OCI-LY7 (cell line): ENCODE measurements at regions not wholly inside any gene's neighbourhood (a gene's known extent, or its start where the extent isn't known, plus 50 kb on each side); places are given as distances from the start of the nearest gene placed in this dataset.

ENCODE experiments used
- BruUV-seq: library from RNA; stranded (reverse); fragments of 400-500 nt; replicated peaks from 2 replicates; lab custom pipeline; 2021; lab: Mats Ljungman, UMichigan
- CTCF ChIA-PET: fragments of 300-600 bp; sonication (Branson Sonifier 250); formaldehyde crosslinking; loops from one replicate; lab custom pipeline; 2022; ENCODE audit warnings: antibody characterized with exemption; ENCODE audit not compliant: unreplicated experiment; lab: Charles Lee
- POLR2A ChIA-PET: fragments of 300-600 bp; sonication (Branson Sonifier 250); formaldehyde crosslinking; loops from one replicate; lab custom pipeline; 2022; ENCODE audit warnings: antibody characterized with exemption; lab: Charles Lee
- DNase-seq: peaks from one replicate; pipeline ENCODE4 v3.0.0-alpha.2; 2015; ENCODE audit warnings: low spot score
- H2AFZ ChIP-seq: fragments of 200-600 bp; sonication (generic), shearing (Covaris generic); 2 replicates; pipeline ENCODE4 v1.6.1; 2014; ENCODE audit warnings: mild to moderate bottlenecking, antibody characterized with exemption, low read length, moderate library complexity
- H3K27ac ChIP-seq: fragments of 200-600 bp; sonication (generic); 2 replicates; pipeline ENCODE4 v1.5.1; 2014; ENCODE audit warnings: mixed run types, low read depth, mild to moderate bottlenecking, moderate library complexity, low read length, inconsistent platforms; ENCODE audit not compliant: poor library complexity, severe bottlenecking
- H3K36me3 ChIP-seq: fragments of 200-600 bp; sonication (generic); 2 replicates; pipeline ENCODE4 v1.6.1; 2014; ENCODE audit warnings: mild to moderate bottlenecking, antibody characterized with exemption, low read length, moderate library complexity, mixed read lengths; ENCODE audit not compliant: insufficient read depth
- H3K4me1 ChIP-seq: fragments of 200-600 bp; sonication (generic); 2 replicates; pipeline ENCODE4 v1.5.1; 2014; ENCODE audit warnings: mild to moderate bottlenecking, low read length; ENCODE audit not compliant: insufficient read depth, poor library complexity, severe bottlenecking
- H3K4me2 ChIP-seq: fragments of 200-600 bp; sonication (generic); 2 replicates; pipeline ENCODE4 v1.6.1; 2014; ENCODE audit warnings: mild to moderate bottlenecking, low read length
- H3K4me3 ChIP-seq: fragments of 200-600 bp; sonication (generic); 2 replicates; pipeline ENCODE4 v1.5.1; 2014; ENCODE audit warnings: mild to moderate bottlenecking, low read depth, low read length; ENCODE audit not compliant: poor library complexity, severe bottlenecking
- H3K79me2 ChIP-seq: fragments of 200-600 bp; sonication (generic); 2 replicates; pipeline ENCODE4 v1.6.1; 2016; ENCODE audit warnings: low read depth, mild to moderate bottlenecking, low read length, moderate library complexity, mixed read lengths; ENCODE audit not compliant: insufficient read depth
- H3K9me2 ChIP-seq: fragments of 200-600 bp; sonication (generic); 2 replicates; pipeline ENCODE4 v1.6.1; 2016; ENCODE audit warnings: mild to moderate bottlenecking, low read length, mixed read lengths; ENCODE audit not compliant: insufficient read depth
- H3K9me3 ChIP-seq: fragments of 200-600 bp; sonication (generic); 2 replicates; pipeline ENCODE4 v1.6.1; 2014; ENCODE audit warnings: mild to moderate bottlenecking, mixed run types, low read length, mixed read lengths
- H4K20me1 ChIP-seq: fragments of 200-600 bp; sonication (generic); 2 replicates; pipeline ENCODE4 v1.6.1; 2014; ENCODE audit warnings: mild to moderate bottlenecking, antibody characterized with exemption, low read length, moderate library complexity, mixed read lengths; ENCODE audit not compliant: insufficient read depth
- CTCF ChIP-seq: fragments of 200-600 bp; sonication (generic); conservative IDR thresholded peaks from 2 replicates; pipeline ENCODE4 v1.5.1; 2014; ENCODE audit warnings: mild to moderate bottlenecking, antibody characterized with exemption, low read length, moderate library complexity, mixed read lengths
- EZH2phosphoT487 ChIP-seq: fragments of 200-600 bp; sonication (generic); IDR thresholded peaks from 2 replicates; pipeline ENCODE4 v1.6.1; 2018; ENCODE audit warnings: low read depth, borderline replicate concordance, mild to moderate bottlenecking, mixed run types, antibody characterized with exemption, low read length, moderate library complexity, mixed read lengths
- intact Hi-C: fragments of 100-400 bp; cut with micrococcal nuclease; formaldehyde crosslinking; loops from one replicate; pipeline ENCODE4 v1.10.0; 2022; ENCODE audit not compliant: unreplicated experiment

- no peak for DNase-seq
- BruUV-seq = no TSS peak
- intact Hi-C loops = no loop called here
- H3K4me2 ChIP-seq = no peak overlapping the region
- H3K4me1 ChIP-seq = no peaks in the 10 kb centered on the region
- H3K27ac ChIP-seq = no peak overlapping the region
- no peaks in the 10 kb centered on the region for H3K9me3 ChIP-seq
- ChIA-PET POLR2A (no interaction called here), CTCF (no interaction called here)
- no peak for TF ChIP-seq CTCF
- no peak for TF ChIP-seq EZH2phosphoT487
- no peaks in the 10 kb centered on the region for H3K36me3 ChIP-seq
- H4K20me1 ChIP-seq = no peaks in the 10 kb centered on the region
- H3K79me2 ChIP-seq = no peaks in the 10 kb centered on the region
- H2AFZ ChIP-seq = no peak overlapping the region
- no peaks in the 10 kb centered on the region for H3K9me2 ChIP-seq
- H3K4me3 ChIP-seq = no peak overlapping the region
Measured at GRCh38 chr2:16401761-16402300, 263.8 kb downstream of the CYRIA start.

GRCh38 chr2:16400127-16400623 lies 265.5 kb downstream of the CYRIA start:
- TF ChIP-seq EZH2phosphoT487 (no peak), CTCF (no peak)
- no peak overlapping the region for H2AFZ ChIP-seq
- CTCF ChIA-PET = no interaction called here

GRCh38 chr2:16398486-16399043 lies 267.1 kb downstream of the CYRIA start:
- Histone ChIP-seq H3K4me2 (no peak overlapping the region), H3K27ac (no peak overlapping the region), H3K79me2 (no peaks in the 10 kb centered on the region), H3K4me3 (no peak overlapping the region), H2AFZ (no peak overlapping the region), H3K9me2 (no peaks in the 10 kb centered on the region), H4K20me1 (no peaks in the 10 kb centered on the region), H3K9me3 (no peaks in the 10 kb centered on the region), H3K4me1 (no peaks in the 10 kb centered on the region), H3K36me3 (no peaks in the 10 kb centered on the region)
- no peak for DNase-seq
- POLR2A ChIA-PET = interaction anchor here (0.8 to 1.4 kb wide), 3 partner anchors 9 to 1051 kb away, joined by 3 read pairs; no protein-coding TSS in a partner anchor
- CTCF ChIA-PET = no interaction called here
- TF ChIP-seq EZH2phosphoT487 = no peak
- no peak for TF ChIP-seq CTCF
- BruUV-seq = no TSS peak
- intact Hi-C loops = no loop called here

More at GRCh38 chr2:16400127-16400623, 265.5 kb downstream of the CYRIA start:
- POLR2A ChIA-PET = no interaction called here
- no TSS peak for BruUV-seq
- Histone ChIP-seq H3K27ac (no peak overlapping the region), H3K4me2 (no peak overlapping the region), H3K4me3 (no peak overlapping the region), H3K36me3 (no peaks in the 10 kb centered on the region), H3K9me2 (no peaks in the 10 kb centered on the region), H3K79me2 (no peaks in the 10 kb centered on the region), H3K4me1 (no peaks in the 10 kb centered on the region), H3K9me3 (no peaks in the 10 kb centered on the region), H4K20me1 (no peaks in the 10 kb centered on the region)
- DNase-seq = no peak
- intact Hi-C loops = no loop called here
